SU-DHL-6 (cell line): ENCODE measurements at regions not wholly inside any gene's neighbourhood (a gene's known extent, or its start where the extent isn't known, plus 50 kb on each side); places are given as distances from the start of the nearest gene placed in this dataset.
"Not testable (repeated sequence)": the region's sequence is repeated elsewhere in the genome, so short reads cannot be mapped to it uniquely, and the experiment has no call there.

Experiments
- H2AFZ ChIP-seq: fragments of 200-600 bp; sonication (generic); 2 replicates; pipeline ENCODE4 v1.6.1; 2014; ENCODE audit warnings: low read depth, mild to moderate bottlenecking, moderate library complexity, mixed read lengths, antibody characterized with exemption, low read length; ENCODE audit not compliant: severe bottlenecking
- H3F3A ChIP-seq: fragments of 200-600 bp; shearing (Covaris generic); 2 replicates; pipeline ENCODE4 v1.6.0; 2016; ENCODE audit warnings: antibody characterized with exemption, mild to moderate bottlenecking; ENCODE audit not compliant: insufficient read depth
- H3K27ac ChIP-seq: fragments of 200-600 bp; sonication (generic); 2 replicates; pipeline ENCODE4 v1.5.1; 2016; ENCODE audit warnings: low read depth, mild to moderate bottlenecking, low read length, moderate library complexity, mixed read lengths
- H3K27me3 ChIP-seq: fragments of 200-600 bp; sonication (generic), shearing (Covaris generic); 2 replicates; pipeline ENCODE4 v1.6.0; 2014; ENCODE audit warnings: mild to moderate bottlenecking, low read length
- H3K36me3 ChIP-seq: fragments of 200-600 bp; sonication (generic); 2 replicates; pipeline ENCODE4 v1.6.1; 2014; ENCODE audit warnings: mild to moderate bottlenecking, low read length, mixed read lengths
- H3K4me2 ChIP-seq: fragments of 300-600, 200-600 bp; shearing (Covaris generic), sonication (generic); 2 replicates; pipeline ENCODE4 v1.6.0; 2014; ENCODE audit warnings: low read length, low read depth, mild to moderate bottlenecking; ENCODE audit not compliant: poor library complexity, severe bottlenecking
- H3K4me3 ChIP-seq: fragments of 200-600 bp; sonication (generic); 2 replicates; pipeline ENCODE4 v1.5.1; 2014; ENCODE audit warnings: antibody characterized with exemption, low read length, mild to moderate bottlenecking, mixed read lengths; ENCODE audit not compliant: insufficient read depth, poor library complexity, severe bottlenecking
- H3K79me2 ChIP-seq: fragments of 200-600 bp; sonication (generic); 2 replicates; pipeline ENCODE4 v1.6.1; 2014; ENCODE audit warnings: mild to moderate bottlenecking, low read length, moderate library complexity; ENCODE audit not compliant: insufficient read depth
- H3K9ac ChIP-seq: fragments of 200-600 bp; sonication (generic); 2 replicates; pipeline ENCODE4 v1.7.0; 2014; ENCODE audit warnings: mild to moderate bottlenecking, low read length
- H3K9me2 ChIP-seq: fragments of 200-600 bp; sonication (generic); replicated peaks from 2 replicates; pipeline ENCODE4 v1.6.1; 2014; ENCODE audit warnings: low read length; ENCODE audit not compliant: insufficient read depth
- H3K9me3 ChIP-seq: fragments of 200-600 bp; sonication (generic); 2 replicates; pipeline ENCODE4 v1.6.1; 2014; ENCODE audit warnings: low read length, mixed read lengths; ENCODE audit not compliant: insufficient read depth
- H4K20me1 ChIP-seq: fragments of 200-600 bp; sonication (generic); 2 replicates; pipeline ENCODE4 v1.6.1; 2014; ENCODE audit warnings: low read depth, mild to moderate bottlenecking, antibody characterized with exemption, low read length, moderate library complexity, mixed read lengths
- CTCF ChIP-seq: fragments of 200-600 bp; sonication (generic); IDR thresholded peaks from one replicate; pipeline ENCODE4 v1.5.1; 2017; ENCODE audit warnings: antibody characterized with exemption, mild to moderate bottlenecking, low read length, moderate library complexity; ENCODE audit not compliant: insufficient read depth, poor library complexity, severe bottlenecking
- EZH2phosphoT487 ChIP-seq: fragments of 200-600 bp; sonication (generic), shearing (Covaris generic); conservative IDR thresholded peaks from 2 replicates; pipeline ENCODE4 v1.6.1; 2018; ENCODE audit warnings: mild to moderate bottlenecking, antibody characterized with exemption, low read length, moderate library complexity, mixed read lengths

GRCh38 chr9:97188545-97188944, 118.9 kb upstream of the CCDC180 start:
- no peak for TF ChIP-seq EZH2phosphoT487
- no peak for TF ChIP-seq CTCF
- H3K4me2 ChIP-seq = no peak overlapping the region
- no peaks in the 10 kb centered on the region for H4K20me1 ChIP-seq
- H3F3A ChIP-seq = no peaks in the 10 kb centered on the region
- H3K9me2 ChIP-seq = no peaks in the 10 kb centered on the region
- H3K9me3 ChIP-seq = no peaks in the 10 kb centered on the region
- H3K9ac ChIP-seq = no peak overlapping the region
- no peaks in the 10 kb centered on the region for H3K36me3 ChIP-seq
- H3K4me3 ChIP-seq = no peak overlapping the region
- H2AFZ ChIP-seq = no peak overlapping the region
- no peaks in the 10 kb centered on the region for H3K27me3 ChIP-seq
- no peak overlapping the region for H3K27ac ChIP-seq
- H3K79me2 ChIP-seq = no peaks in the 10 kb centered on the region

DNA sequence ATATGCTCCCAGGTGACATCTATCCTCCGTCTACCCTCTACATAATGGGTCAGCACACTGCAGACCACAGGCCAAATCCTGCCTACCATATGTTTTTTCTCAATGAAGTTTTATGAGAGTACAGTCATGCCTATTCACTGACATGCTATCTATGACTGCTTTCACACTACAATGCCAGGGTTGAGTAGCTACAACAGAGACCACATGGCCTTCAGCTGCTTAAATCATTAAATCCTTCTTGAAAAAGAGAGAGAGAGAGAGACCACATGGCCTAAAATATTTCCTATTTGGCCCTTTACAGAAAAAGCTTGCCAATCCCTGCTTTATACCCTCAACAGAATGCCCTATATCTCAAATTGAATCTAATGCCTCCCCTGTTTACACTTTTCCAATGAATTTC, 119.8 kb upstream of the CCDC180 start:
- H3K9ac ChIP-seq, H3K9me3 ChIP-seq, H3K4me2 ChIP-seq, H3K27ac ChIP-seq, H3K27me3 ChIP-seq, H3K79me2 ChIP-seq, H3K4me3 ChIP-seq, H3F3A ChIP-seq, H3K36me3 ChIP-seq, H4K20me1 ChIP-seq, H3K9me2 ChIP-seq, H2AFZ ChIP-seq: not testable (repeated sequence)

DNA sequence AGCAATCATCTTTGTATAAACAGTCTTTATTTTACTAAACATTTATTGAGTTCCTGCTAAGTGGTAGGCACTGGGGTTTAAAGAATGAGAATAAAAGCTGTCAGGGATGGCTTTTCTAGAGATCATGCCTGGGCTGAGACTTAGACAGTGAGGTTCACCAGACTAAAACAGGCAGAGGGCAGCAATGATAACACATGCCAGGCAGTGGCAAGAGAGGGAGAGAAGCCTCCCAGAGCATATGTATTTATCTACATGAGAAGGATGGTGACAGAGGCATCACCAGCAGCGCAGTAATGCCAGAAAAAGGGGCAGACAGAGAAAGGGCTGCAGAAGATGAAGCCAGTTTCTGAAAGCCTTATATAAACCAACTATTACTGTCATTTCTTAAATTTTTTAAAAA, 121.0 kb upstream of the CCDC180 start:
- Histone ChIP-seq H3K4me2 (no peak overlapping the region), H3K79me2 (no peaks in the 10 kb centered on the region), H3F3A (no peaks in the 10 kb centered on the region), H3K27ac (no peak overlapping the region), H3K9ac (no peak overlapping the region), H3K9me2 (no peaks in the 10 kb centered on the region), H4K20me1 (no peaks in the 10 kb centered on the region), H3K9me3 (no peaks in the 10 kb centered on the region), H3K27me3 (no peaks in the 10 kb centered on the region), H3K4me3 (no peak overlapping the region), H2AFZ (no peak overlapping the region), H3K36me3 (no peaks in the 10 kb centered on the region)
- TF ChIP-seq EZH2phosphoT487 (no peak), CTCF (no peak)

GRCh38 chr9:97182532-97182931, 124.9 kb upstream of the CCDC180 start:
- not testable (repeated sequence) for H3K36me3 ChIP-seq, H3K9me3 ChIP-seq, H3K4me2 ChIP-seq, H3K79me2 ChIP-seq, H3K9ac ChIP-seq, H4K20me1 ChIP-seq, H3K27me3 ChIP-seq, H3F3A ChIP-seq, H3K27ac ChIP-seq, H2AFZ ChIP-seq, H3K9me2 ChIP-seq, H3K4me3 ChIP-seq
